ENCODE measurements at regions not wholly inside any gene's neighbourhood (a gene's known extent, or its start where the extent isn't known, plus 50 kb on each side); places are given as distances from the start of the nearest gene placed in this dataset.
"Not testable (repeated sequence)": the region's sequence is repeated elsewhere in the genome, so short reads cannot be mapped to it uniquely, and the experiment has no call there.

DNA sequence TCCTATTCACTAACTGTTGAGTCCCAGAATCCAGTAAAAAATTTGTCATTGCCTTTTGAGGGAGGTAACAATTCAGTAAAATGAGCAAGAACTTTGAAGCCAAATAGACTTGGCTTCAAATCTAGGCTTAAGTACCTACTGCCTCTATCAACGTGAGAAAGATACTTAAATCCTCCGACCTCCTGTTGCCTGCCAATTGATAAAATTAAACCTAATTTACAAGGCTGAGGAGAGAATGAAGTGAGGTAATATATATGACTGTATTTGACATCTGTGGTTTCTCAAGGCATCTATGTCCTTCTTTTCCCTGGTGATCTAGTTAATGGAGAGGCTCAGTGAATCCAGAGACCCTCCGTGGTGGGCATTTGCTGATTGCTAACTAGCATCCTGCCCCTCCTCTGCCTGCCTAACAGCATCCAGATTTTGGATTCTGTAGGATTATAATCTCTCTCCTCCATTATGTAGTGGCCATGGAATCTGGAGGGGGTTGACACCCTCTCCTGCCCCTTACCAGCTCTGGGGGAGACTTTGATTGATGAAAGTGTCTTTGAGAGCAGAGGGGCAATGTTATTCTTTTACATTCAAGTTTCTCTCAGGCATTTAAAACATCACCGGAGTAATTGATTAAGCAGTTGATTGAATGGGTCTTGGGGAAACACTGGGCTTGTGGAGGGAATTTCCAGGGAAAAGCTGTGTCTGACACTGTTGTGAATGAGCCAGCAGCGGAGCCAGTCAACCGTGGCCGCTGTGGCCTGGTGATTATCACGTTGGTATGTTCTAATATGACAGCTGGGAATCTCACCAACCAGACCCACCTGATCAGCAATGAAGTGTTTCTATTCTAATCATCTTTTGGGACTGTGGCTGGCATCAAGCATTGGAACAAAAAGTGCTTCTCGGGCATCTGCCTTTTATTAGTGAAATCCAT is 140.7 kb upstream of the FAM78B start:
- H2AK5ac ChIP-seq (ENCODE audit: low read length), result no peak overlapping the region
- H3K4me2 ChIP-seq (ENCODE audit: low read length), result no peak overlapping the region
- H3K79me2 ChIP-seq (ENCODE audit: control insufficient read depth, insufficient read depth, low read length), result no peaks in the 10 kb centered on the region
- no peak overlapping the region for H2BK5ac ChIP-seq (ENCODE audit: low read length)
- no peak overlapping the region for H3K9ac ChIP-seq (ENCODE audit: low read length)
- WGBS (ENCODE audit: extremely low coverage, insufficient coverage, low lambda C conversion rate), result no CpG with 5 or more reads among the region's 9 CpGs
- no peak overlapping the region for H2BK120ac ChIP-seq (ENCODE audit: low read depth, low read length)
- no peaks in the 10 kb centered on the region for H3K79me1 ChIP-seq (ENCODE audit: low read length)
- DNase-seq, result peak; percentile 37
- peaks cover 8% of the 10 kb centered on the region for H3K4me1 ChIP-seq (ENCODE audit: control insufficient read depth, low read depth, low read length)
- H4K8ac ChIP-seq (ENCODE audit: low read depth, low read length), result peak overlapping the region; percentile 93
- no peak overlapping the region for H3K4ac ChIP-seq (ENCODE audit: low read depth, low read length)
- H3K36me3 ChIP-seq (ENCODE audit: control insufficient read depth, insufficient read depth, low read length), result no peaks in the 10 kb centered on the region
- H2BK15ac ChIP-seq (replicated peaks; ENCODE audit: low read depth), result no peak overlapping the region
- no peak overlapping the region for H3K56ac ChIP-seq (ENCODE audit: low read length)
- no peak overlapping the region for H3K27ac ChIP-seq (ENCODE audit: low read depth, low read length)
- H3K4me3 ChIP-seq (ENCODE audit: low read length), result no peak overlapping the region
- H4K5ac ChIP-seq (ENCODE audit: low read length), result no peak overlapping the region
- H3K18ac ChIP-seq (ENCODE audit: low read length), result no peak overlapping the region
- no peak overlapping the region for H3K23ac ChIP-seq (ENCODE audit: low read length)
- H3K27me3 ChIP-seq (ENCODE audit: insufficient read depth, low read length, poor library complexity), result no peaks in the 10 kb centered on the region

GRCh38 chr1:166316306-166316705 is 149.5 kb upstream of the FAM78B start:
- not testable (repeated sequence) for H3K4me3 ChIP-seq (ENCODE audit: low read length); H3K27ac ChIP-seq (ENCODE audit: low read depth, low read length); H3K79me1 ChIP-seq (ENCODE audit: low read length); H3K23ac ChIP-seq (ENCODE audit: low read length); H2AK5ac ChIP-seq (ENCODE audit: low read length); H3K4me1 ChIP-seq (ENCODE audit: control insufficient read depth, low read depth, low read length); H4K5ac ChIP-seq (ENCODE audit: low read length); H3K9ac ChIP-seq (ENCODE audit: low read length); H2BK5ac ChIP-seq (ENCODE audit: low read length); H3K18ac ChIP-seq (ENCODE audit: low read length); DNase-seq; H2BK15ac ChIP-seq (replicated peaks; ENCODE audit: low read depth); H3K79me2 ChIP-seq (ENCODE audit: control insufficient read depth, insufficient read depth, low read length); H3K56ac ChIP-seq (ENCODE audit: low read length); H4K8ac ChIP-seq (ENCODE audit: low read depth, low read length); H3K4ac ChIP-seq (ENCODE audit: low read depth, low read length); H3K4me2 ChIP-seq (ENCODE audit: low read length); H3K36me3 ChIP-seq (ENCODE audit: control insufficient read depth, insufficient read depth, low read length); H2BK120ac ChIP-seq (ENCODE audit: low read depth, low read length); H3K27me3 ChIP-seq (ENCODE audit: insufficient read depth, low read length, poor library complexity)
- no CpG with 5 or more reads among the region's 5 CpGs for WGBS (ENCODE audit: extremely low coverage, insufficient coverage, low lambda C conversion rate)

DNA sequence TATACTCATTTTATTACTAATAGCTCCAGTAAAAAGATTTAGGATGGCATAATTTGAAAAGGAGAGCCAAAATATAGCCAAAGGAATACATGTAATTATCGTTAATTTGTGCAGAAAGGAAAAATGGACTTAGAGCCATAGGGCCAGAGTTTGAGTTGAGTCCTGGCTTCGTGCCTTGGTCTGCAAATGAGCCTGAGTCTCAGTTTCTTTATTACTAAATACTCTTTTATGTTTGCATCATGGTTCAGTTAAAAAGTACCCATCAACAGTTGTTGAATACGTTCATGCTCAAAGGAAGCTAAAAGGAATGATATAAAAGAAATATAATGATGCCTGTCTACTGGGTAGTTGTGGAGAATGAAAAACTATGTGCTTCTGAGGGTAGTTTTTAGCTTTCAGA is 155.7 kb upstream of the FAM78B start:
- no peak overlapping the region for H3K4me3 ChIP-seq (ENCODE audit: low read length)
- no peak for DNase-seq
- WGBS (ENCODE audit: extremely low coverage, insufficient coverage, low lambda C conversion rate), result no CpG with 5 or more reads among the region's 3 CpGs

GRCh38 chr1:166327886-166328285 is 161.1 kb upstream of the FAM78B start:
- H3K36me3 ChIP-seq (ENCODE audit: control insufficient read depth, insufficient read depth, low read length), result no peaks in the 10 kb centered on the region
- no peak overlapping the region for H3K9ac ChIP-seq (ENCODE audit: low read length)

More for the DNA sequence above, 155.7 kb upstream of the FAM78B start:
- Histone ChIP-seq H2AK5ac (ENCODE audit: low read length) (no peak overlapping the region), H2BK120ac (ENCODE audit: low read depth, low read length) (no peak overlapping the region), H2BK15ac (replicated peaks; ENCODE audit: low read depth) (no peak overlapping the region), H3K4me2 (ENCODE audit: low read length) (no peak overlapping the region), H3K79me1 (ENCODE audit: low read length) (no peaks in the 10 kb centered on the region), H3K27me3 (ENCODE audit: insufficient read depth, low read length, poor library complexity) (no peaks in the 10 kb centered on the region), H3K9ac (ENCODE audit: low read length) (no peak overlapping the region), H3K18ac (ENCODE audit: low read length) (no peak overlapping the region), H3K23ac (ENCODE audit: low read length) (no peak overlapping the region), H4K8ac (ENCODE audit: low read depth, low read length) (no peak overlapping the region), H4K5ac (ENCODE audit: low read length) (no peak overlapping the region), H3K79me2 (ENCODE audit: control insufficient read depth, insufficient read depth, low read length) (no peaks in the 10 kb centered on the region), H3K36me3 (ENCODE audit: control insufficient read depth, insufficient read depth, low read length) (no peaks in the 10 kb centered on the region), H2BK5ac (ENCODE audit: low read length) (no peak overlapping the region), H3K27ac (ENCODE audit: low read depth, low read length) (no peak overlapping the region), H3K56ac (ENCODE audit: low read length) (no peak overlapping the region), H3K4me1 (ENCODE audit: control insufficient read depth, low read depth, low read length) (no peaks in the 10 kb centered on the region), H3K4ac (ENCODE audit: low read depth, low read length) (no peak overlapping the region)

GRCh38 chr1:166328956-166329355 is 162.2 kb upstream of the FAM78B start:
- Histone ChIP-seq H3K27ac (ENCODE audit: low read depth, low read length) (no peak overlapping the region), H3K4me3 (ENCODE audit: low read length) (no peak overlapping the region), H3K56ac (ENCODE audit: low read length) (no peak overlapping the region), H3K36me3 (ENCODE audit: control insufficient read depth, insufficient read depth, low read length) (no peaks in the 10 kb centered on the region), H2AK5ac (ENCODE audit: low read length) (no peak overlapping the region), H3K79me1 (ENCODE audit: low read length) (no peaks in the 10 kb centered on the region), H3K4me2 (ENCODE audit: low read length) (no peak overlapping the region), H2BK15ac (replicated peaks; ENCODE audit: low read depth) (no peak overlapping the region), H2BK5ac (ENCODE audit: low read length) (no peak overlapping the region), H3K4ac (ENCODE audit: low read depth, low read length) (no peak overlapping the region), H2BK120ac (ENCODE audit: low read depth, low read length) (no peak overlapping the region), H3K27me3 (ENCODE audit: insufficient read depth, low read length, poor library complexity) (no peaks in the 10 kb centered on the region), H3K18ac (ENCODE audit: low read length) (no peak overlapping the region), H3K79me2 (ENCODE audit: control insufficient read depth, insufficient read depth, low read length) (no peaks in the 10 kb centered on the region), H3K4me1 (ENCODE audit: control insufficient read depth, low read depth, low read length) (no peaks in the 10 kb centered on the region), H3K23ac (ENCODE audit: low read length) (no peak overlapping the region), H4K8ac (ENCODE audit: low read depth, low read length) (no peak overlapping the region), H3K9ac (ENCODE audit: low read length) (no peak overlapping the region), H4K5ac (ENCODE audit: low read length) (no peak overlapping the region)
- no peak for DNase-seq
- WGBS (ENCODE audit: extremely low coverage, insufficient coverage, low lambda C conversion rate), result no CpG with 5 or more reads among the region's 1 CpG

More at GRCh38 chr1:166327886-166328285, 161.1 kb upstream of the FAM78B start:
- H2BK120ac ChIP-seq (ENCODE audit: low read depth, low read length), result no peak overlapping the region
- no peak overlapping the region for H2AK5ac ChIP-seq (ENCODE audit: low read length)
- no peak overlapping the region for H3K4me3 ChIP-seq (ENCODE audit: low read length)
- no peaks in the 10 kb centered on the region for H3K79me1 ChIP-seq (ENCODE audit: low read length)
- H3K23ac ChIP-seq (ENCODE audit: low read length), result no peak overlapping the region
- no peaks in the 10 kb centered on the region for H3K4me1 ChIP-seq (ENCODE audit: control insufficient read depth, low read depth, low read length)
- H3K56ac ChIP-seq (ENCODE audit: low read length), result no peak overlapping the region
- H2BK5ac ChIP-seq (ENCODE audit: low read length), result no peak overlapping the region
- no peak overlapping the region for H3K4ac ChIP-seq (ENCODE audit: low read depth, low read length)
- no peak for DNase-seq
- H3K79me2 ChIP-seq (ENCODE audit: control insufficient read depth, insufficient read depth, low read length), result no peaks in the 10 kb centered on the region
- no peak overlapping the region for H4K5ac ChIP-seq (ENCODE audit: low read length)
- H3K27ac ChIP-seq (ENCODE audit: low read depth, low read length), result no peak overlapping the region
- no peak overlapping the region for H4K8ac ChIP-seq (ENCODE audit: low read depth, low read length)
- no peak overlapping the region for H2BK15ac ChIP-seq (replicated peaks; ENCODE audit: low read depth)
- no peak overlapping the region for H3K18ac ChIP-seq (ENCODE audit: low read length)
- H3K4me2 ChIP-seq (ENCODE audit: low read length), result no peak overlapping the region
- WGBS (ENCODE audit: extremely low coverage, insufficient coverage, low lambda C conversion rate), result no CpG with 5 or more reads among the region's 5 CpGs
- H3K27me3 ChIP-seq (ENCODE audit: insufficient read depth, low read length, poor library complexity), result no peaks in the 10 kb centered on the region
